HepG2 (cell line): ENCODE measurements at regions not wholly inside any gene's neighbourhood (a gene's known extent, or its start where the extent isn't known, plus 50 kb on each side); places are given as distances from the start of the nearest gene placed in this dataset.

Source experiments
- ARNT ChIP-seq: fragments of 450-650 bp; IDR thresholded peaks from 2 replicates; pipeline ENCODE4 v1.6.1; 2017
- BHLHE40 ChIP-seq: IDR thresholded peaks from 2 replicates; pipeline ENCODE4 v1.6.1; 2011; ENCODE audit warnings: low read length, improper control_type of control experiment
- CTCF ChIP-seq: sonication (generic); formaldehyde crosslinking; IDR thresholded peaks from 2 replicates; pipeline ENCODE4 v1.5.0; 2020; ENCODE audit warnings: mild to moderate bottlenecking, missing genetic modification reagents, moderate library complexity
- EP300 ChIP-seq, 3 experiments: sonication (generic) in 1 of 3; formaldehyde crosslinking in 1 of 3; IDR thresholded peaks; 2 replicates each; pipeline versions ENCODE4 v1.5.1 to v1.6.1; 2011 to 2020; ENCODE audit warnings: low read depth in 2 of 3, low read length in 2 of 3, borderline replicate concordance in 1 of 3, improper control_type of control experiment in 1 of 3, mild to moderate bottlenecking in 1 of 3, missing genetic modification reagents in 1 of 3, moderate library complexity in 1 of 3
- IRF2 ChIP-seq: IDR thresholded peaks from 2 replicates; pipeline ENCODE4 v1.6.1; 2018; ENCODE audit warnings: missing genetic modification reagents, missing compliant biosample characterization
- POLR2A ChIP-seq, 2 experiments: IDR thresholded peaks; 2 replicates each; pipeline ENCODE4 v1.6.1; 2011; ENCODE audit warnings: low read depth in 2 of 2, low read length in 2 of 2, mild to moderate bottlenecking in 1 of 2, moderate library complexity in 1 of 2; ENCODE audit not compliant: insufficient read depth in 1 of 2
- RFX3 ChIP-seq: IDR thresholded peaks from 2 replicates; pipeline ENCODE4 v1.6.1; 2016; ENCODE audit warnings: missing biosample characterization, missing genetic modification reagents
- TCF7L2 ChIP-seq: IDR thresholded peaks from 2 replicates; pipeline ENCODE4 v1.6.1; 2011; ENCODE audit warnings: mild to moderate bottlenecking, low read depth, low read length, moderate library complexity
- ZNF143 ChIP-seq: sonication (generic); formaldehyde crosslinking; IDR thresholded peaks from 2 replicates; pipeline ENCODE4 v1.4.0; 2020; ENCODE audit warnings: missing genetic modification reagents
- TF ChIP-seq, protein P1 (sequence below): sonication (generic); formaldehyde crosslinking; IDR thresholded peaks from 2 replicates; pipeline ENCODE4 v1.8.0; 2023; ENCODE audit warnings: mild to moderate bottlenecking, missing genetic modification reagents

DNA sequence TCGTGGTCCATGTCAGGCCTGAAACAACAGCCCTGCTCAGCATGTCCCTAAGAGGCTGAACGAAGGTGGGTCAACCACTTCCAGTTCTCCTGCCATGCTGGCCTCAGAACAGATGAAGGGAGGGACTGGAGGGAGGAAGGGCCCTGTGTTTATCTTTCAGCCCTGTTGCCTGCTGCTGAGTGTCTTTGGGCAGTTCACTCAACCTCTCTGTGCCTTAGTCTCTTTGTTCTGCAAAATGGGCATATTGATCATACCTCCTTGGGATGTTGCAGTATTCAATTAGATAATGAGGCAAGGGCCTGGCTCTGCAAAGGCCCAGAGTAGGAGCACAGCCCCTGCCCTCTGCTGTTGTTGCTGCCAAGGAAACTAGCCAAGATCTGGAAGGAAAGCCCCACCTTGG, 207.5 kb downstream of the MN1 start:
- no peak for TF ChIP-seq POLR2A (IDR thresholded peaks at IDR 0.05; ENCODE audit: insufficient read depth in 1 of 2, low read depth in 2 of 2, low read length in 2 of 2)
- no peak for TF ChIP-seq ARNT
- no peak for TF ChIP-seq BHLHE40
- TF ChIP-seq TCF7L2, result no peak
- no peak for TF ChIP-seq RFX3 (CRISPR knock-in tag)
- TF ChIP-seq, protein P1, sequence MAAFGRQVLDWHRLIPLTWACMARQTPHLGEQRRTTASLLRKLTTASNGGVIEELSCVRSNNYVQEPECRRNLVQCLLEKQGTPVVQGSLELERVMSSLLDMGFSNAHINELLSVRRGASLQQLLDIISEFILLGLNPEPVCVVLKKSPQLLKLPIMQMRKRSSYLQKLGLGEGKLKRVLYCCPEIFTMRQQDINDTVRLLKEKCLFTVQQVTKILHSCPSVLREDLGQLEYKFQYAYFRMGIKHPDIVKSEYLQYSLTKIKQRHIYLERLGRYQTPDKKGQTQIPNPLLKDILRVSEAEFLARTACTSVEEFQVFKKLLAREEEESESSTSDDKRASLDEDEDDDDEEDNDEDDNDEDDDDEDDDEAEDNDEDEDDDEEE (CRISPR knock-in tag), result no peak
- no peak for TF ChIP-seq CTCF (CRISPR knock-in tag)
- TF ChIP-seq EP300 (IDR thresholded peaks at IDR 0.05; ENCODE audit: low read depth in 2 of 2, low read length in 2 of 2), result no peak
- no peak for TF ChIP-seq EP300 (CRISPR knock-in tag; IDR thresholded peaks at IDR 0.05; ENCODE audit: borderline replicate concordance)
- TF ChIP-seq ZNF143 (CRISPR knock-in tag), result no peak
- no peak for TF ChIP-seq IRF2 (CRISPR knock-in tag)
